ENCODE measurements at regions not wholly inside any gene's neighbourhood (a gene's known extent, or its start where the extent isn't known, plus 50 kb on each side); places are given as distances from the start of the nearest gene placed in this dataset.

GRCh38 chr12:91854725-91855124, 290.9 kb downstream of the BTG1 start:
- no peaks in the 10 kb centered on the region for H3K36me3 ChIP-seq (replicated peaks; ENCODE audit: insufficient read depth, low read length)
- no peaks in the 10 kb centered on the region for H4K20me1 ChIP-seq (ENCODE audit: insufficient read depth, low read length)
- no peaks in the 10 kb centered on the region for H3K9me2 ChIP-seq (replicated peaks; ENCODE audit: insufficient read depth, low read length)
- no peak for DNase-seq
- no peak overlapping the region for H3K9ac ChIP-seq (ENCODE audit: low read length)
- no peaks in the 10 kb centered on the region for H3K4me1 ChIP-seq (ENCODE audit: low read length)
- no peaks in the 10 kb centered on the region for H3F3A ChIP-seq (ENCODE audit: insufficient read depth, low read length)
- no peak overlapping the region for H2AFZ ChIP-seq (ENCODE audit: low read length)
- no peaks in the 10 kb centered on the region for H3K79me2 ChIP-seq (ENCODE audit: low read length)
- no peaks in the 10 kb centered on the region for H3K9me3 ChIP-seq (replicated peaks; ENCODE audit: insufficient read depth, low read length)
- no peak overlapping the region for H3K4me3 ChIP-seq (ENCODE audit: low read length)
- H3K27ac ChIP-seq (ENCODE audit: low read length) = no peak overlapping the region
- no peak for TF ChIP-seq CTCF (IDR thresholded peaks at IDR 0.05; ENCODE audit: low read length)
- no peak for TF ChIP-seq EZH2 (optimal IDR thresholded peaks at IDR 0.05; ENCODE audit: low read depth, low read length)
- TF ChIP-seq EZH2phosphoT487 (IDR thresholded peaks at IDR 0.05; ENCODE audit: low read length) = no peak
- H3K4me2 ChIP-seq (ENCODE audit: low read depth, low read length) = no peak overlapping the region
- no peaks in the 10 kb centered on the region for H3K27me3 ChIP-seq (replicated peaks; ENCODE audit: insufficient read depth, low read length)

GRCh38 chr12:91853350-91854127, 292.1 kb downstream of the BTG1 start:
- H3K4me2 ChIP-seq (ENCODE audit: low read depth, low read length) = no peak overlapping the region

GRCh38 chr12:91852634-91853033, 293.0 kb downstream of the BTG1 start:
- Histone ChIP-seq H3K9me2 (replicated peaks; ENCODE audit: insufficient read depth, low read length) (no peaks in the 10 kb centered on the region), H3K4me2 (ENCODE audit: low read depth, low read length) (no peak overlapping the region), H3K9ac (ENCODE audit: low read length) (no peak overlapping the region), H3K27ac (ENCODE audit: low read length) (no peak overlapping the region), H2AFZ (ENCODE audit: low read length) (no peak overlapping the region), H3K27me3 (replicated peaks; ENCODE audit: insufficient read depth, low read length) (no peaks in the 10 kb centered on the region), H3K9me3 (replicated peaks; ENCODE audit: insufficient read depth, low read length) (no peaks in the 10 kb centered on the region), H4K20me1 (ENCODE audit: insufficient read depth, low read length) (no peaks in the 10 kb centered on the region), H3F3A (ENCODE audit: insufficient read depth, low read length) (no peaks in the 10 kb centered on the region), H3K36me3 (replicated peaks; ENCODE audit: insufficient read depth, low read length) (no peaks in the 10 kb centered on the region), H3K4me1 (ENCODE audit: low read length) (no peaks in the 10 kb centered on the region), H3K79me2 (ENCODE audit: low read length) (no peaks in the 10 kb centered on the region), H3K4me3 (ENCODE audit: low read length) (no peak overlapping the region)
- DNase-seq = no peak
- TF ChIP-seq EZH2 (optimal IDR thresholded peaks at IDR 0.05; ENCODE audit: low read depth, low read length) (no peak), EZH2phosphoT487 (IDR thresholded peaks at IDR 0.05; ENCODE audit: low read length) (no peak), CTCF (IDR thresholded peaks at IDR 0.05; ENCODE audit: low read length) (no peak)

More at GRCh38 chr12:91853350-91854127, 292.1 kb downstream of the BTG1 start:
- Histone ChIP-seq H3K4me1 (ENCODE audit: low read length) (no peaks in the 10 kb centered on the region), H3K4me3 (ENCODE audit: low read length) (no peak overlapping the region), H3K79me2 (ENCODE audit: low read length) (no peaks in the 10 kb centered on the region), H3K27me3 (replicated peaks; ENCODE audit: insufficient read depth, low read length) (no peaks in the 10 kb centered on the region), H3K9me3 (replicated peaks; ENCODE audit: insufficient read depth, low read length) (no peaks in the 10 kb centered on the region), H2AFZ (ENCODE audit: low read length) (no peak overlapping the region), H3K9me2 (replicated peaks; ENCODE audit: insufficient read depth, low read length) (no peaks in the 10 kb centered on the region), H3K27ac (ENCODE audit: low read length) (no peak overlapping the region), H4K20me1 (ENCODE audit: insufficient read depth, low read length) (no peaks in the 10 kb centered on the region), H3F3A (ENCODE audit: insufficient read depth, low read length) (no peaks in the 10 kb centered on the region), H3K9ac (ENCODE audit: low read length) (no peak overlapping the region), H3K36me3 (replicated peaks; ENCODE audit: insufficient read depth, low read length) (no peaks in the 10 kb centered on the region)
- TF ChIP-seq EZH2 (optimal IDR thresholded peaks at IDR 0.05; ENCODE audit: low read depth, low read length) = no peak
- no peak for DNase-seq
